Activated CD4-positive, alpha-beta T cell treated with anti-CD3 and anti-CD28 coated beads for 4 hours (primary cell): ENCODE measurements at regions not wholly inside any gene's neighbourhood (a gene's known extent, or its start where the extent isn't known, plus 50 kb on each side); places are given as distances from the start of the nearest gene placed in this dataset.
A peak's percentile ranks its signal among the peaks of the same experiment; 100 is the strongest.

Experiments used
- DNase-seq, 2 donors: peaks; one replicate each; pipeline ENCODE4 v3.0.0-alpha.2; 2020

GRCh38 chr1:24998563-24999245 is 68.6 kb upstream of the RUNX3 start:
- DNase-seq = no peak

GRCh38 chr1:24996983-24997893 is 67.2 kb upstream of the RUNX3 start:
- no peak for DNase-seq

- no peak for DNase-seq
Measured at GRCh38 chr1:24996456-24996855, 66.4 kb upstream of the RUNX3 start.

DNA sequence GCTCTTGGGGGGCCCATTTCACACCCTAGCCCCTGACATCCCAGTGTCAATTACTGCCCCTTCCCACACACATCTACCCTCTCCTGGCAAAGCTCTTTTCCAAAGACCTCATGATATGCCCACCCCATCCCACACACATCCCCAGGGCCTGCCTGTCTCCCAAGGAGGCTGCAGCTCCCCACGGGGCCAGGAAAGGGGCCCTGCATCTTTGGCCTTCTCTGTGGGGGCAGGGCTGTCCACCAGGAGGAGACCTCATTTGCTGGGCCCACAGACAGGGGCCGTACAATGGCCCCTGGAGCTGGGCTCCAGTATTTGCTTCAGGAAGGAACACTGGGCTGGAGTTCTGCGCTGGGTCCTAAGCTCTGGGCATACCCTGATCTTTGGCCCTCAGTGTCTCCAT is 65.6 kb upstream of the RUNX3 start:
- DNase-seq = no peak

DNA sequence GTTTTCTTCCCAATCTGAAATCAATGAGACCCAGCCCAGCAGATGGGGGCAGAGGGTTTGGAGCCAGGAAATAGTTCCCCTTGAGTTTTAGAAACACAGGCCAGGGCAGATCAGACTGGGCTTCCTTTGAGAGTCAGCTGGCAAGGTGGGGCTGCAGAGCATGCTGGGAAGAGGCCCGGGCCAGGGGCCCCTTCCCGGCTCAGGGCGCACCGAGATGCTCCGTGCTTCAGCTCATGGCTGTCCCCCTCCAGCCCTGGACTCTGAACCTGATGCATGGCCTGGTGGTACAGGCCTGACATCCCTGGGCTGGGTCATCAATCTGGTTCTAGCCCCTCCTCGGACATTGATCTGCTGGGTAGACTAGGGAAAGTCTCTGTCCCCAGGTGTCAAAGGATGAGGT is 65.1 kb upstream of the RUNX3 start:
- no peak for DNase-seq

DNA sequence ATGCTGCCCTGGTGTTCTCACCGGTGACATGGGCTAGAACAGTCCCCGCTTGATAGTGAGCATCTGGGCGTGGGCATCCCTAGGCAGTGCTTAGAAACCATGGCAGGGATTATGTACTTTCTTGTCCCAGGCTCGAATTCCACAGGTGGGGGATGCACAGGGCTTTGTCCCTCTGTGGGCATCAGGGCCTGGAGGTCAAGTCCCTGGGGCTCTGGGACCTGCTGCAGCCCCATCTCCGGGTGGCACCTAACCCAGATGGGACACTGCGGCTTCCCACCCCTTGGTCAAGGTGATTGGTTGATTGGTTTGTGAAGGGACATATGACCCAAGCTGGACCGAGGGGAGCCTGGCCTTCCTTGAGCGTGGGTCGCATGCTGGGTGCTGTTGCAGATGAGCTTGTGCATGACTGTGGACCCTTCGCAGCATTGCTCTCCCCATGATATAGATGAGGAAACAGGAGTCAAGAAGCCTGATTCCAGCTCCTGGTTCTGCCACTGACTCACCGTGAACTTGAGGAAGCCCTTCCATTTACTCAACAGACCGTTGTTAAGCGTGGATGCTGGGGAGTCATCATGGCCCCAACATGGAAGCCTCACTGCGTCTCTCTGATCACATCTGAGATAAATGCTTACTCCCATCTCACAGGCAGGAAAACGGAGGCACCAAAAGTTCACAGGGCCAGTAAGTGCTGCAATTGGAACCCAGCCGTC is 64.0 kb upstream of the RUNX3 start:
- DNase-seq = no peak

- no peak for DNase-seq
Measured at GRCh38 chr1:24992761-24993211, 62.7 kb upstream of the RUNX3 start.

- DNase-seq = no peak
Measured at GRCh38 chr1:24992124-24992760, 62.2 kb upstream of the RUNX3 start.

GRCh38 chr1:24991697-24992096 is 61.6 kb upstream of the RUNX3 start:
- peak in 1 of 2 donors; percentile 18 for DNase-seq

DNA sequence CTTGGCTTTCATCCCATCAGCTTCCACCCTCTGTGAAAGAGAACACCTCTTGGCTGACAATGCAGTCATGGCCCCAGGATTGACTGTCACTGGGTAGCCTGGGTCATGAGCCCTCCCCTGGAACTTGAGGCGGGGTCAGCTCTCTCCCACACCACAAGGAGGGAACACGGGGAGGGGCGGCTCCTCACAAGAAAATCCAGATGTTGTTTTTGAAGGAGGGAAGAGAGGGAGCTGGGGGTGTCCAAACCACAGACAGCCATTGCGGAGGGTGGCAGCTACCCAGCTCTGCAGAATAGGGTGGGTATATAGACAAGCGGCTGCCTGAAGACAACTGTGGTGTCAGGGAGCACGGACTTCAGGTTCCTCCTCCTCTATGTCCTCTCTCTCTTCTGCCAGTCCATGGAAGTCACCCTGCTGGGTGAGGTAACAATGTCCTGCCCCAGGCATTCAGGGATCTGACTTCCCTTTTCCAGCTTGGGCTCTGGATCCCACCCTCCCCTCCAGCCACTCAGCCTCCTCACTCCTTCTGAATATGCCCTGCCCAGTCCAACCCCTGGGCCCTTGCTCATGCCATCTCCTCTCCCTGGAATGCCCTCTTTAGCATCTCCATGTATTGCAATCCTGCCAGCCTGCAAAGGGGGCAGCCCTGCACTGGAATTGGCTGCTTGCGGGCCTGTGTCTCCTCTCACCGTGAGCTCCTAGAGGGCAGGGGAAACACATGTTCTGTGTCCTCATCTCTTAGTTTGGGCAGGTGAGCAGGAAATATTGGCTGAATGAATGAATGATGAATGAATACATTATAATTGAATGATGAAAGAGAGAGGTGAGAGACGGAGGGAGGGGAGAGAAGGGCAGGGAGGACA is 60.9 kb upstream of the RUNX3 start:
- DNase-seq = no peak

- DNase-seq = no peak
Measured at GRCh38 chr1:24990136-24990535, 60.1 kb upstream of the RUNX3 start.

DNA sequence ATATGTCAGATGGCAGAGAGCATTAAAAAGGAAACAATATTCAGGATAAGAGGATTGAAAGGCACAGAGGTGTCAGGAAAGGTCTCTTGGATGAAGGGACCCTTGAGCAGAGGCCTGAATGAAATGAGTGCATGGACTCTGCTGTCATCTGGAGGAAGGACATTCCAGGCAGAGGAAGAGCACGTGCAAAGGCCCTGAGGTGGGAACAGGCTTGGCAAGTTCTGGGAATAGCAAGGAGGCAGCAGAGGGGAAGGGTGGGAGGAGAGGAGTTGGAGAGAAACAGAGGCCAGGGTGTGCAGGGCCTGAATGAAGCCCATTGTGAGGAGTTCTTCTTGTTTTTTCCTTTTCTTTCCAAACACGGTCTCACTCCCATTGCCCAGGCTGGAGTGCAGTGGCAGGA is 59.0 kb upstream of the RUNX3 start:
- no peak for DNase-seq

DNA sequence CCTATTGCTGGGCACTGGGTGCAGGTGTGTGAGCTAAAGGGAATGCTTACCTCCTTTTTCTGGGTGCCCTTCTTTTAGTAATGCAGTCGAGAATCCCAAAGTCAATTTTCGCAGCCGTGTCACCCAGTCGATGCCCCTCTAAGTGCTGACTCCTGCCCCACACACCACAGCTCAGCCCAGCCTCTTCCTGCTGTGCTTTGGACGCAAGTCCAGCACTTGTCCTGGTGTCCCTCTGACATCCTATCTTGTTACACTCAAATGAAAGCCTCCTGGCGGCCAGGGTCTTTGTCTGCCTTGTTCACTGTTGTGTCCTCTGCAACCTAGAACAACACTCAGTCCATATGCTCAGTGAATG is 58.5 kb upstream of the RUNX3 start:
- no peak for DNase-seq

- DNase-seq = no peak
Measured at GRCh38 chr1:24987875-24988557, 57.9 kb upstream of the RUNX3 start.

DNA sequence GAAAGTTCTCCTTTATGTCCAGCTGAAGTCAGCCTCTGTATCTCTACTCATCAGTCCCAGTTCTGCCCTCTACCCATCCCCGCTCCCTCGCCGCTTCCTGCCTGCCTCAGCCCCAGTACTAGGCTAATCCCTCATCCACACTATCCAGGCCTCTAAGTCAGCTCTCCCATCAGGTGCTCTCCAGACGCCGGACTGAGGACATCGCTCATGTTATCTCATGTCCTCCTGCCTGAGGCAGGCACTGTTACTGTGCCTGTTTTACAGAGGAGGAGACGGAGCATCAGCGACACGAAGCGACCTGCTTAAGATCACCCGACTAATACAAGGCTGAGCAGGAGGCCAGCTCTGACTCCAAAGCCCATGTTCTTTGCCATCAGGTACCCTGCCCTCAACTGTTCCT is 57.3 kb upstream of the RUNX3 start:
- no peak for DNase-seq

DNA sequence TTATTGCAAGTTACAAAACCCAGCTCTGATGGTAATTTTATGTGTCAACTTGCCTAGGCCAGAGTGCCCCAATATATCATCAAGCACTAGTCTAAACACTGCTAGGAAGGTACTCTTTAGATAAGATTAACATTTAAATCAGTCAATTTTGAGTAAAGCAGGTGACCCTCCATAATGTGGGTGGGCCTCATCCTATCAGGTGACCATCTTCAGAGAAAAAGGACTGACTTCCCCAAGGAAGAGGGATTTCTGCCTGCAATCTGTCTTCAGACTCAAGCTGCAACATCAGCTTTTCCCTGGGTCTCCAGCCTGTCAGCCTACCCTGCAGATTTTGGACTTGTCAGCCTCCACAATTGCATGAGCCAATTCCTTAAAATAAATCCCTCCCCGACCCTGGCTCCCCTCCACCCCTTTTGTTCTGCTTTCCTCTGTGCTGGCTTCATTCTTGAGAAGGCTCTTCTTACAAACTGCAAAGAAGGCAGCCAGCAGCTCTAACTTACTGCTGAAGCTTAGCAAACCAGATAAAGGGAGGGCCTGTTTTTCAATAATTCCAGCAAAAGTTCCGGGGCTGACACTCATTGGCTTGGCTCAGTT is 56.4 kb upstream of the RUNX3 start:
- no peak for DNase-seq

DNA sequence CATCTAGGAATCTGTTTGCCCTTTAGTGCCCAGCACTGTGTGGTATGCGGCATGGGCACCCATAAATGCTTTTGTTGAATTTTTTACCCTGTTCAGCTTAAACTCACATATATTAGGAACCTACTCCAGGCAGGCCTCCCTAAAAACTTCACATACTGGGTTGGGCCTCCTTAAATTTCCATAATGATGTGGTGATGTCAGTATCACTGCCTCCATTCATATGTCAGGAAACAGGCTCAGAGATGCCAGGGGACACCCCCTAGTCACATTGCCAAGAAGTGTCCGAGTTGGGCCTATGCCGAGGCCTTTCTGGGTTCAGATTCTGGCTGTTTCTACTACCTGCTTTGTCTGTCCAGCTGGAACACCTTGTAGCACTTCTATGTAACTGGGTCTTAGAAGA is 55.7 kb upstream of the RUNX3 start:
- no peak for DNase-seq

DNA sequence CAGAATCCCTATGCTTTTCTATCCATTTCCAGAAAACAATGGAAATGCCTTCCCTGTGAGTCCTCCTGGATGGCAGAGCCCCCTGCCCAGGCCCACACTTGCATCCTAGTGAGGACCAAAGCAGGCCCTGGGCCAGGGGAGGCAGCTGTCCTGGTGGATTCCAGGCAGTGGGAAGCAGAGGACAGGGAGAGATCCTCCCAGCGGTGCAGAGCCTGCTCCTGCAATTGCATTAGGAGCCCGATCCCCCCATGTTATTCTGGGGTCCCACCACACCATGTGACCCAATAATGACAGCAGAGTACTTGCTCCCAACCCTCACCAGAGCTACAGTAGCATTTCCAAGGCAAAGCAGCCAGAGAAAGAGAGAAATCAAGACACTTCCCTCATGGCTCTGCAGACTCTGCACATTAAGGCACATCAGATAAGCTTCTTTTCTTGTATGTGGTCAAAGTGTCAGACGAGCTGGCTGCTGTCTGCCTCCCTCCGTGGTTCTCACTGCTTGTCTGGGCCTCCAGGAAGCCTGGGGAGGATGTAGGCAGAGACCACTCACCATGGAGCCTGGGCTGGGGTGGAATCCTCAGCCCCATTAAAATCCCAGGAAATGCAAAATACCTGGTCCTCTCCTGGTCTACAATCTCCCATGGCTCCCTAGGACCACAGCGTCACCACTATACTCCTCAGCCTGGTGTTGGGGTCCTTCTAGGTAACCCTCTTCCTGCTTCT is 54.9 kb upstream of the RUNX3 start:
- no peak for DNase-seq

DNA sequence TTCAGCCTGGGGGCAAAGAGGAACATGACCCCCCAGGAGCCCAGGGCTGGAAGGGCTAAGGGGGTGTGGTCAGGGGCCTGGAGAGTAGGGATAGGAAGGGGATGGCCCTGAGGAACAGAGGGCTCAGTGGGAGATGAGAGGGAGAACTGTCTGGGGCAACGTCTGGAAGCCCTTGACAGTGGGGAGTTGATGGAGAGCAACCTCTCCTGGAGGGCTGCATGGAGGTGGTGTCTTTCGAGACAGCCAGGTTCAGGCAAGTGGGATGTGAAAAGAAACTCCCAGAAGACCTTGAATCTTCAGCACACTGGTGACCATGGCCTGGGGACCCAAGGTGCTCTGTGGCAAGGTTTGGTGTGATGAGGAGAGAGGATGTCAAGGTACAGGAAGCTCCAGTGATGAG is 54.2 kb upstream of the RUNX3 start:
- DNase-seq = no peak

DNA sequence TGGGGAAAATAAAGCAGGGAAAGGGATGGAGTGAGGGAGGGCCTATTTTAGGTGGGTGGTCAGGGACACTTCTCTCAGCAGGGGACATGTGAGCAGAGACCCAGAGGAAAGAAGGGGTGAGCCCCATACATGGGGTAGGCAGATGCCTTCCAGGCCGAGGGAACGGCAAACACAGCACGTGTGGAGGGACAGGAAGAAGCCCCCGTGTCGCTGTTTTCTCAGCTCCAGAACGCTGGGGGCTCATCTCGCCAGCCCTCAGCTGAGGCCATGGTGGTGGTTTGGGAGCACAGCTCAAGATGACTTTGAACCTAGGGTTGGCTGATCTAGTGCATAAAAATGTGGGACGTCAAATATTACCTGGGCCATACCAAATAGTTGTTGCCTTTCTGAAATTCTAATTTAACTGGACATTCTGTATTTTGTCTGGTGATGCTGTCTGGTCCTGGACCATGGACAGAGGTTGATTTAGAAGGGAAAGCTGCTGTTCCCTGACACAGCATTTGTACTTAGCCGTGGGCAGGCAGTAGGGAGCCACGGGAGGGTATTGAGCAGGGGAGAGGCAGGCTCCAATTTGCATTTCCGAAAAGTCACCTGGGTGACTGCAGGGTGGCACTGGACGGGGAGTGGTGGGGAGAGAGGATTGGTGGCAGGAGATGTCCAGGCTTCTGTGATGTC is 53.1 kb upstream of the RUNX3 start:
- DNase-seq = no peak
